Activated T-cell treated with anti-CD3 and anti-CD28 coated beads, Interleukin-2, amount 50 U/mL, for 4 hours (primary cell): ENCODE measurements at regions not wholly inside any gene's neighbourhood (a gene's known extent, or its start where the extent isn't known, plus 50 kb on each side); places are given as distances from the start of the nearest gene placed in this dataset.

ENCODE experiments used
- ATAC-seq, 2 donors: fragments of 200-7000 bp; cut with Tn5 transposase; one replicate each; pipeline ENCODE4 v1.10.0; 2021
- DNase-seq: peaks from one replicate; pipeline ENCODE4 v3.0.0-alpha.2; 2020
- H3K27me3 Mint-ChIP-seq: one replicate; pipeline ENCODE4 v1.8.0; 2021; ENCODE audit warnings: low read depth, mixed read lengths
- H3K36me3 Mint-ChIP-seq: one replicate; pipeline ENCODE4 v1.8.0; 2022; ENCODE audit warnings: mixed read lengths; ENCODE audit not compliant: insufficient read depth
- H3K4me1 Mint-ChIP-seq: one replicate; pipeline ENCODE4 v1.8.0; 2021; ENCODE audit warnings: low read depth, mixed read lengths
- H3K4me3 Mint-ChIP-seq: one replicate; pipeline ENCODE4 v1.8.0; 2021; ENCODE audit warnings: mild to moderate bottlenecking, moderate library complexity, mixed read lengths
- H3K9me3 Mint-ChIP-seq: one replicate; pipeline ENCODE4 v1.8.0; 2021; ENCODE audit warnings: mixed read lengths

GRCh38 chrY:15162211-15162610, 637.9 kb downstream of the NLGN4Y start:
- no peaks in the 10 kb centered on the region for H3K9me3 Mint-ChIP-seq
- H3K27me3 Mint-ChIP-seq, result no peaks in the 10 kb centered on the region
- no peak for ATAC-seq
- H3K4me1 Mint-ChIP-seq, result no peaks in the 10 kb centered on the region
- no peaks in the 10 kb centered on the region for H3K36me3 Mint-ChIP-seq
- no peak overlapping the region for H3K4me3 Mint-ChIP-seq
- no peak for DNase-seq

- no peak overlapping the region for H3K4me3 Mint-ChIP-seq
- peaks cover 2% of the 10 kb centered on the region for H3K27me3 Mint-ChIP-seq
- ATAC-seq, result no peak
- no peaks in the 10 kb centered on the region for H3K36me3 Mint-ChIP-seq
- H3K4me1 Mint-ChIP-seq, result no peaks in the 10 kb centered on the region
- no peak for DNase-seq
- H3K9me3 Mint-ChIP-seq, result no peaks in the 10 kb centered on the region
Measured at GRCh38 chrY:15179890-15180289, 655.6 kb downstream of the NLGN4Y start.

- ATAC-seq, result no peak
- H3K4me1 Mint-ChIP-seq, result no peaks in the 10 kb centered on the region
- no peaks in the 10 kb centered on the region for H3K27me3 Mint-ChIP-seq
- H3K4me3 Mint-ChIP-seq, result no peak overlapping the region
- no peak for DNase-seq
- H3K9me3 Mint-ChIP-seq, result peaks cover 3% of the 10 kb centered on the region
- H3K36me3 Mint-ChIP-seq, result no peaks in the 10 kb centered on the region
Measured at GRCh38 chrY:15229056-15229455, 704.7 kb downstream of the NLGN4Y start.

GRCh38 chrY:15239596-15240132, 715.3 kb downstream of the NLGN4Y start:
- Mint-ChIP-seq H3K9me3 (no peaks in the 10 kb centered on the region), H3K4me1 (no peaks in the 10 kb centered on the region), H3K4me3 (no peak overlapping the region), H3K36me3 (no peaks in the 10 kb centered on the region), H3K27me3 (peaks cover 4% of the 10 kb centered on the region)
- no peak for ATAC-seq
- no peak for DNase-seq

- no peaks in the 10 kb centered on the region for H3K4me1 Mint-ChIP-seq
- H3K4me3 Mint-ChIP-seq, result no peak overlapping the region
- ATAC-seq, result no peak
Measured at GRCh38 chrY:15259286-15259685, 735.0 kb downstream of the NLGN4Y start.

GRCh38 chrY:15286572-15286971, 762.2 kb downstream of the NLGN4Y start:
- no peak for DNase-seq
- Mint-ChIP-seq H3K4me3 (no peak overlapping the region), H3K27me3 (no peaks in the 10 kb centered on the region), H3K4me1 (no peaks in the 10 kb centered on the region), H3K36me3 (no peaks in the 10 kb centered on the region), H3K9me3 (no peaks in the 10 kb centered on the region)
- no peak for ATAC-seq

More at GRCh38 chrY:15259286-15259685, 735.0 kb downstream of the NLGN4Y start:
- no peaks in the 10 kb centered on the region for H3K36me3 Mint-ChIP-seq
- no peaks in the 10 kb centered on the region for H3K27me3 Mint-ChIP-seq
- DNase-seq, result no peak
- no peaks in the 10 kb centered on the region for H3K9me3 Mint-ChIP-seq

GRCh38 chrY:15289821-15290220, 765.5 kb downstream of the NLGN4Y start:
- no peaks in the 10 kb centered on the region for H3K36me3 Mint-ChIP-seq

GRCh38 chrY:15292881-15293280, 768.6 kb downstream of the NLGN4Y start:
- no peak overlapping the region for H3K4me3 Mint-ChIP-seq
- no peaks in the 10 kb centered on the region for H3K27me3 Mint-ChIP-seq
- H3K4me1 Mint-ChIP-seq, result no peaks in the 10 kb centered on the region
- no peaks in the 10 kb centered on the region for H3K9me3 Mint-ChIP-seq
- no peak for DNase-seq
- ATAC-seq, result no peak
- H3K36me3 Mint-ChIP-seq, result no peaks in the 10 kb centered on the region

More at GRCh38 chrY:15289821-15290220, 765.5 kb downstream of the NLGN4Y start:
- ATAC-seq (no peak), DNase-seq (no peak)
- Mint-ChIP-seq H3K4me1 (no peaks in the 10 kb centered on the region), H3K4me3 (no peak overlapping the region), H3K9me3 (no peaks in the 10 kb centered on the region), H3K27me3 (no peaks in the 10 kb centered on the region)

GRCh38 chrY:15301879-15302278, 777.5 kb downstream of the NLGN4Y start:
- ATAC-seq (no peak), DNase-seq (no peak)
- Mint-ChIP-seq H3K9me3 (no peaks in the 10 kb centered on the region), H3K4me1 (no peaks in the 10 kb centered on the region), H3K36me3 (no peaks in the 10 kb centered on the region), H3K4me3 (no peak overlapping the region), H3K27me3 (no peaks in the 10 kb centered on the region)

- Mint-ChIP-seq H3K9me3 (peaks cover 7% of the 10 kb centered on the region), H3K4me1 (no peaks in the 10 kb centered on the region), H3K36me3 (no peaks in the 10 kb centered on the region), H3K27me3 (no peaks in the 10 kb centered on the region), H3K4me3 (no peak overlapping the region)
- ATAC-seq (no peak), DNase-seq (no peak)
Measured at GRCh38 chrY:15312166-15312565, 787.8 kb downstream of the NLGN4Y start.

- DNase-seq (no peak), ATAC-seq (no peak)
- peaks cover 4% of the 10 kb centered on the region for H3K9me3 Mint-ChIP-seq
- H3K4me1 Mint-ChIP-seq, result peaks cover 2% of the 10 kb centered on the region
- no peak overlapping the region for H3K4me3 Mint-ChIP-seq
- H3K27me3 Mint-ChIP-seq, result peaks cover 4% of the 10 kb centered on the region
- H3K36me3 Mint-ChIP-seq, result no peaks in the 10 kb centered on the region
Measured at GRCh38 chrY:15324189-15324588, 799.9 kb downstream of the NLGN4Y start.

GRCh38 chrY:15325201-15325600, 800.9 kb downstream of the NLGN4Y start:
- Mint-ChIP-seq H3K9me3 (no peaks in the 10 kb centered on the region), H3K27me3 (no peaks in the 10 kb centered on the region), H3K4me1 (peaks cover 2% of the 10 kb centered on the region), H3K36me3 (no peaks in the 10 kb centered on the region), H3K4me3 (no peak overlapping the region)
- ATAC-seq, result no peak
- no peak for DNase-seq

- no peak overlapping the region for H3K4me3 Mint-ChIP-seq
- ATAC-seq, result no peak
- no peak for DNase-seq
- H3K4me1 Mint-ChIP-seq, result peaks cover 2% of the 10 kb centered on the region
- H3K27me3 Mint-ChIP-seq, result no peaks in the 10 kb centered on the region
- no peaks in the 10 kb centered on the region for H3K9me3 Mint-ChIP-seq
- no peaks in the 10 kb centered on the region for H3K36me3 Mint-ChIP-seq
Measured at GRCh38 chrY:15326673-15327072, 802.3 kb downstream of the NLGN4Y start.

- Mint-ChIP-seq H3K4me1 (peaks cover 2% of the 10 kb centered on the region), H3K36me3 (no peaks in the 10 kb centered on the region), H3K9me3 (no peaks in the 10 kb centered on the region), H3K4me3 (no peak overlapping the region), H3K27me3 (no peaks in the 10 kb centered on the region)
- DNase-seq, result no peak
- ATAC-seq, result no peak
Measured at GRCh38 chrY:15328848-15329247, 804.5 kb downstream of the NLGN4Y start.

GRCh38 chrY:15343522-15343921, 819.2 kb downstream of the NLGN4Y start:
- no peaks in the 10 kb centered on the region for H3K4me1 Mint-ChIP-seq
- peaks cover 1% of the 10 kb centered on the region for H3K36me3 Mint-ChIP-seq
- DNase-seq (no peak), ATAC-seq (no peak)
- peaks cover 2% of the 10 kb centered on the region for H3K27me3 Mint-ChIP-seq
- no peak overlapping the region for H3K4me3 Mint-ChIP-seq
- peaks cover 3% of the 10 kb centered on the region for H3K9me3 Mint-ChIP-seq
